ENCODE measurements at regions not wholly inside any gene's neighbourhood (a gene's known extent, or its start where the extent isn't known, plus 50 kb on each side); places are given as distances from the start of the nearest gene placed in this dataset.

DNA sequence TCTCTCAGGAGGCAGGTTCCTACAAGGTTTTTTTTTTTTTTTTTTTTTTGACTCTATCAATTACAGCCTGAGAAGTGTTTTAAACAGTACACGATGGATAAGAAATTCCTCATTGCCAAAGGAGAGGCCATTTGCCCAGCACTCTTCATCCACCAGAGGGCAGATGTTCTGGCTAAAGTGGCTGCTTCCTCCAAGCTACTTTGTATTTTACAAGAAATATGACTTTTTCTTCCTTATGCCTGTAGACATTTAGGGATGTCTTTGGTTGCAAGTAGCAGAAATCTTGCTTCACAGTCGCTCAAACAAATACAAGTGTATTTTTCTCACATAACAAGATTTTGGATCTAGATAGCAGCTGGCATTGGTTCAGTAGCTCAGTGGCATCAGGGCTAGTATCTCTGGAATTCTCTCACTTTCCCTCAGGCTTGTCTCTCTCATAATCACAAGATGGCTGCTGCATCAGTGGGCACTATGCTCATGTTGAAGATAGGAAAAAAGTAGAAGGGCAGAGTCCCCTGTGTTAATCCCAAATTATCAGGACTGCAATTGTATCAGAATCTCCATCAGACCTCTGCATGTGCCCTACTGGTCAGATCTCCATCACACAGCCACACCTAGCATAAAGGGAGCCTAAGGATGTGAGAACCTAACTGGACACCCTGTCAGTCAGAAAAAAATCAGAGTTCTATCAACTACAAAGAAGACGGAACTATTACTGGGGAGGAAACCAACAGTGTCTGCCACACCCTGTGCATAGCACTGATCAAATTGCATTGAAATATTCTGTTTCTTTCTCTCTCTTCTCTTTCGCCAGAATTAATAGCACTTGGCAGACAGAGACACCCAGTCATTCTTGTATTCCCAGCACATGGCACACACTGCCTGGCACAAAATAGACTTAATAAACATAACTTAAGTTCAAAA is 138.9 kb upstream of the COL8A1 start:
- no peak for DNase-seq

DNA sequence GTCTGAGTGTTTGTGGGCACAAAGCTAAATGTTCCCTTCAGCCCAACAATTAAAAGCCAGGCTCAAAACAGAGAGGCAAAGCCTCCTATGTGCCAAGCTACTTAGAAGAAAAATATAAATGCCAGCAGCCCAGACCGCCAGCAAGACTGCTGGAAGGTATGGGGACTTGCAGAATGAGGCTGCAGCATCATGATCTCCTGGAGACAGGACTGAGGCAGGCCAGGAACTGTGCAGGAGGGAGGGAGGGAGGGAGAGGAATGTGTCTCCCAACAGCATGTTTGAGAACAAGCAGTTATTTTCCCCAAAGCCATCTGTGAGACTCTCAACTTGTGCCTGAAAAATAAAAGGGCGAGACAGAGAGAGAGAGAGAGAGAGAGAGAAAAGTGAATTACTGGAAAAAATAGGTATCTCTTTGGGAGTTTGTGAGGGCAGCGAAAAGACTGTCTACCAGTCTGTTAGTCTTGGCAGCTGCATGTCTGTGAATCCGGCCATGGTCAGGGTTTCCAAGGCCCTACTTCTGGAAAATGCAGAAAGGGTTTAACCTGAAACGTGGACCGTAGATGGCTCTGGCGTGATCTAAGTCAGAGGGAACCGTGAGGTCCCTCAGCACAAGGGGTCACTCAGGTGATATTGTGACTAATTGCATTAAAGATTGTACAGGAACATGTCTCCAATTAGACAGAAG is 139.7 kb upstream of the COL8A1 start:
- no peak for DNase-seq

DNA sequence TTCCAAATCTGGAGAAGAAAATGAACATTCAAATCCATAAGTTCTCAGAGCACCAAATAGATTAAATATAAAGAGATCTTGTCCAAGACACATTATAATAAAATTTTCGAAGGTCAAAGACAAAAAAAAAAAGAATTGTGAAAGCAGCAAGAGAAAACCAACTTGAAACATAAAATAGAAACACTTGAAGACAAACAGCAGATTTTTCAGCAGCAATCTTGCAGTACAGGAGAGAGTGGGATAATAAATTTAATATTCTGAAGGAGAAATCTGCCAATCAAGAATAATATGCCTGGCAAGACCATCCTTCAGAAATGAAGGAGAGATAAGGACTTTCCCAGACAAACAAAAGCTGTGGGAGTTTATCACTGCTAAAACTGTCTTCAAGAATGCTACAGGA is 150.5 kb upstream of the COL8A1 start:
- DNase-seq = no peak

DNA sequence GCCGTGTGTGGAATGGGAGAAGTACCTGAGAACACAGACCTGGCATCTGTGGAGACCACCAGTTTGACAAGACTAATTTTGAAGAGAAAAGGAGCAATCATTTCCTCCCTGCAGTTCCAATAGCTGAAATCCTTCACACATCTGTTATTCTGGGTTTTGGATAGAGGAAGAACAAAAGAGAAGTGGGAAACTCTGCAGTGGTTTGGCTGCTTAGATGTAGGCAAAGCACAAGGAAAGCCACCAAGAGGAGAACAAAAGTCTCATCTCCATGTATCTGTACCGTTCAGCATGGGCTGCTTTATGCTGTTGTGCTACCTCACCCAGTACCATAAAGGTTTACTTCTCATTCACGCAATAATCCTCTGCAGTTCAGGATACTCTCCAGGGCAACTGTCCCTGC is 153.1 kb upstream of the COL8A1 start:
- DNase-seq = no peak

DNA sequence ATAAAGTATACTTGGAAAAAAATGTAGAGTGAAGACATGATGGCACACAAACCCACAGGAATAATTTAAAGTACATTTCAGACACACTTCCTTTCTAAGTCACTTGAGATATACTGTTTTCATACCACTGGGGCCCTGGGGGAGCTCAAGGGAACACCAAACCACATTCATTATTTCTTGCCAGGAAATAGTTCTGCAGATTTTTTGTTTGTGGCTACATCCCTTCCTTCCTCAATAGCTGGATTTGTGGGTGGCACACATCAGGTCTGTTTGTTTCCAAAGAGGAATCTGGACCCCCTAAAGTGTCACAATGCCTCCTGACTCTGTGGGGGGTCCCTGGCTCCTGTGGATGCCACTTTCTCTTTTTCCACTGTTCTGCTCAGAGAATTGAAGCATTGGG is 153.5 kb upstream of the COL8A1 start:
- no peak for DNase-seq

DNA sequence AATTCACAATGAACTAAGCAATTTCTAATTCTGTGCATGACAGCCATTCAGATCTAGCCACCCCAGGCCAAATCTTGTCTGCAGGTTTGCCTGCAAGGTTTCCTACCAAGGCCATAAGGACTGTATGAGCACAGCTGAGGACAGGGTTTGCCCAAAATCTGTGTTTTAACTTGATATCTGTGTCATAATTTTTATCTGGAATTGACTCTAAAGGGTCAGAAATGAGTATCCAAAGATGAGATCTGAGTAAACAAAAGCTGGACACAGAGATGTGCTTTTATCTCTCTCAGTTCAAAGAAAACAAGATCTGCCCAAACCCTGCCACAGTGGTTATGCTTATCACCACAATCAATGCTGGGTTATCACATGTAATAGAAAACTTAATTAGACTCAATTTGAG is 154.6 kb upstream of the COL8A1 start:
- DNase-seq = no peak

DNA sequence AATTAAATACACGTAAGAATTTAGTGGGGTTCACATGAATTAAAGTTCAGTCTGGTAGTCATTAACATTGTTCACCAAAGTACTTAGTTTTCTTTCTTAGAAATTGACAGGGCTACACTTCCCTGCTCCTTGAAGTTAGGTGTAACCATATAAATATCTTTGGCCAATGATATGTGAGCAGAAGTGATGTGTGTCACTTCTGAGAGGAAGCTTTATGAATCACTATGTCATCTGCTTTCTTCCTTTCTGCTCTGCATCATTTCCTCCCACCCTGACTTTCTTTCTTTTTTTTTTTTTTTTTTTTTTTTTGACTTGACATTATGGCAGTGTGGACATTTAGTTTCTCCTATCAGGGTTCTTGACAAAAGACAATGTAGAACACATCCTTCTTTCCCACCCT is 156.2 kb upstream of the COL8A1 start:
- DNase-seq = no peak

DNA sequence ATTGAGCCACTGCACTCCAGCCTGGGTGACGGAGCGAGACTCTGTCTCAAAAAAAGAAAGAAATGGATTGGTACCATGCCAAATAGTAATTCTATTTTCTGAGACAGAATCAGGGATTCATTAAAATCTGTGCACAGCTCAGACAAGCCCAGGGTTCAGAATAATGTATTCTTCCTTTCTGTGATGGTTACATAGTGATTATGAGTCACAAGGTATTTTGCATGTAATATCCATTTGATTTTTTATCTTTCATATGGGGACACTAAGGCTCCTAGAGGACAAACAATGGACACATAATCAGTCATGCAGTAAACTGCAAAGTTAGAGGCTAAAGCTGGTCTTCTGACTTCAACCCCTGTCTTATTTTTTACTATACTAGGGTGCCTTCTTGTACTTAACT is 156.8 kb upstream of the COL8A1 start:
- no peak for DNase-seq

DNA sequence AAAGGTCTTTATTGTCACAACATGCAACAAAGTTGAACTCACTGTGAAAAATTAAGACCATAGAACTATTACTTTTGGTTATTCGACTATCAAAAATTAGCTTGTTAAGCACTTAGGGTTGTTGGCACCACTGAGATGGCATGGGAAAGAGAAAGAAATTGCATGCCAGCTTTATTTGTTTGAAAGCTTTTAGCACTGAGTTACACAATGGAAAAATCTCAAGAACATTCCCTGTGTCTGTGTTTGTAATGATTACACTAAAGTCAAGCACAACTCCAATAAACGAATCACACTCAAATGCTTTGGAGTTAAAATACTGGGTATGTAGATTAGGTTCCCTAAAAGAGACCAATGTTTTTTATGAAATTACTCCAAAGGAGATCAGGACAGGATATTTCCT is 158.6 kb upstream of the COL8A1 start:
- no peak for DNase-seq

DNA sequence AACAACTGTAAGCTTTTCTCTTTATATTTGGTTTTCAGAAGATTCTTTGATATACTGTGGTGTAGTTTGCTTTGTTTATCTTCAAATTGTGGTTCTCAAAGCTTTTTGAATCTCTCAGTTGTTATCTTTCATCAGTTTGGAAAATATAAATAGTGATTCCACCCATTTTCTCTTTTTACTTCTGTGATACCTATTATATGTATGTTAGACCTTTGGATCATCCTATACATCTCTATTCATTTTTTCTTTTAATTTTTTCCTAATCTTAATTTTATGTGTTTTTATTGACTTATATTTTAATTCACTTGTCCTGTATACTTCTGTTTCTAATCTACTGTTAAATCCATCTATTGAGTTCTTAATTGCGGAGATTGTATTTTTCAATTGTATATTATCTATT is 160.7 kb upstream of the COL8A1 start:
- DNase-seq = no peak

DNA sequence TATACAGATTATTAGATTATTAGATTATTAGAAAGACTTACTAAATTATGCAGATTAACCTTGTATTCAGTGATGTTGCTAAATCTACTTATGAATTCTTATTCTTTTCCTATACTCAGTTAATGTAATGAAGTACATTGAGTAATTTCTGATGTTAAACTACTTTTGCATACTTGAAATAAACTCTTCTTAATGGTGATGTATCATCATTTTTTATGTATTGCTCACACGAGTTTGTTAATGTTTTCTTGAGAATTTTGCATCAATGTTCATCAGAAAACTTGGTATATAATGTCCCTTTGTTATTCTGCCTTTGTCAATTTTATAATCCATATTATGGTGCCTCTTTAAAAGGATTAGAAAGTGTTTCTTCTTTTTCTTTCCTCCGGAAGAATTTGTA is 163.2 kb upstream of the COL8A1 start:
- no peak for DNase-seq

DNA sequence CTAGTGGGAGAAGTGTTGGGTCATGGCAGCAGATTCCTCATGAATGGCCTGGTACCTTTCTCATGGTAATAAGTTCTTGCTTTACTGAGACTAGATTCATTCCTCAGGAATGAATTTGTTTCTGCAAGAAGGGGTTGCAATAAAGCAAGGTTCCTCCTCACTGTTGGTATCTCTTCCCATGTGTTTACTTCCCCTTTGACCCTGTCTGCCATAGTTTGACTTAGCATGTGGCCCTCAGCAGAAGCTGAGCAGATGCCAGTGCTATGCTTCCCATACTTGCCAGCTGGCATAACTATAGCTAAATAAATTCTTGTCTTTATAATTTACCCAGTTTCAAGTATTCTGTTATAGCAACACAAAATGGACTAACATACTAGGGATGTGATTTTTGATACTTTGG is 163.6 kb upstream of the COL8A1 start:
- DNase-seq = no peak

DNA sequence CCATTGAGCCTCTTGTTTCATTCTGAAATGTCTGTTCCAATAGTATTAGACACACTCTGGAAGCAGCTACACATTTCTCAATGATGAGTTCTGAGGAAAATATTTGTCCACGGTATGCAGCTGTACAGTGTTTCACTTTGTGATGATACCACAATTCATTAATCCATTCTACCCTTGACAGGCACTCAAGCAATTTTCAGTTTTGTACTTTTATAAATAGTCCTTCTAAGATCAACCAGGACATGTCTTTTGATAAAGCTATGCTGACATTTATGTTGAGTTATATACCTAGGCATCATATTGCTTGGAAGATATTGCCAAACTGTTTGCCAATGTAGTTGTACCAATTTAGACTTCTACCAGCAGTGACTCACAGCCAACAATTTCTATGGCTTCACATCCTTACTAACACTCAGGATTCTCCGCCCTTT is 165.1 kb upstream of the COL8A1 start:
- no peak for DNase-seq

DNA sequence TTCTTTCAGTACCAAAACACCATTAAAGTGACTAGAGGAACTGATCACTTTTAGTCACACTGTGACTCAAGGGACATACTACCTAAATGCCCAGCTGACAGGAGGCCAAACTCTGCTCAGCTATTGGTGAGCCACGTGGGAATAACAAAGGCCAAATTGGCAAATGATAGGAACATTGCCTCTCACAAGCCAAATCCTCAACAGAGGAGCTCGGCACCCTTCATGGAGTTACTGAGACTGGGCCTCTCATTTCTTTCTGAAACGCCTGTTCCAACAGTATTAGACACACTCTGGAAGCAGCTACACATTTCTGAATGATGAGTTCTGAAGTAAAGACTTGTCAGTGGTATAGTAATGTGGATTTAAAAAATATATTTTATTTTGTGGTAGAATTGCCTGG is 166.0 kb upstream of the COL8A1 start:
- DNase-seq = no peak

DNA sequence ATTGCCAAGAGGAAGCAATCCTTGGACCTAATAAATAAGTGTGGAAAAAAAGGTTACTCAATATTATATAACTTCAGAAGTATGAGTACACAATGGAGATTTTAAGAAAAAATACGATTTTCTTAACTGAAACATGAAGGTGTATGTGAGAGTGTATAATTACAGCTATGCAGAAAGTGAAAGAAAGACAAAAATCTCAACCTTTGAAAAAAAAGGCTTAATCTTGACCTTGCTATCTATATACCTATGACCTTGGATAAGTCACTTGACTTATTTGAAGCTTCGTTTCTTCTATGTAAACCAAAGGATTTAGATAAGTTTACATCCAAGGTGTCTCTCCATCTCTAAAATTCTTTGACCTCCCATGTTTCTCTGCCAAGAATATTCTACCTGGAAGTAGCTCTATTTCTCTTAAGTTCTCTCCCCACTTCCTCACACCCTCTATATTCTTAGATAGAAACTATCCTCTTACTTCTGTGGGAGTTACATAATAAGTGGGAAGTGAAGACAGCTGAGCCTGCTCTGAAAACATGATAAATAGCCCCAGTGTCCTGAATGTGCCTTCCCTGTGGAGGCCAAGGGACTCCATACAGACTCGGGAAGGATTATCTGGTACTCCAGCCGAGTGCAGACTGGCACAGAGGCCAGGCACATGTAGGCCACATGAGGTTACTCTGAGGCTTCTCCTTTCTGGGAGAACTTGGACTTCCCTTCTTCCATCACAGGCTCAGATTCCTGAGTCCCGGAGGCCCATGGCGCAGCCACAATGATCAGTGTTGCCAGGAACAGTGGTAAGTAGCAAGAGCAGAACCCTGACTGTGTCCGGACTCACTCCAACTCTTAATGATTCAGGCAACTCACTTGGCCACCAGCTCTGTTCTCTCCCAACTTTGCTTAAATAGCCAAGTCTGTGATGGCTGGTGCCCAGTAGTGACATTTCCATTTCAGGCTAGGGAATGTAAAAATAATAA is 166.8 kb upstream of the COL8A1 start:
- no peak for DNase-seq

DNA sequence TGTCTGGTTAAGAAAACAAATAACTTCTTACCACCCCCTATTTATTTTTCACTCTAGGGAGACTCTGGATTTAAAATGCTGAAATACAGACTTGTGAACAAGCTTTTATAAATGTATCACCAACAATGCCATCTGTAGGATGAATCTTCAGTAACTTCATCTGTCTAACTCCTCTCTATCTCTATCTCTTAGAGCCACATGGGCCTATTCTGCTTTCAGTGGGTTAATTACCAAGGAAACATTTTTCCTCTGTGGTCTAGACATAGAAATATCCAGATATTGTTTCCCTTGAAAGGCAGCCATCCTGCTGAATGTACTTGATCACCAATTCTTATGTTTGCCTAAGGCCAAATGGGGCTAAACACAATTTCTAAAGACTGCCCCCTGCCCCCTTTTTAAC is 167.6 kb upstream of the COL8A1 start:
- DNase-seq = no peak

DNA sequence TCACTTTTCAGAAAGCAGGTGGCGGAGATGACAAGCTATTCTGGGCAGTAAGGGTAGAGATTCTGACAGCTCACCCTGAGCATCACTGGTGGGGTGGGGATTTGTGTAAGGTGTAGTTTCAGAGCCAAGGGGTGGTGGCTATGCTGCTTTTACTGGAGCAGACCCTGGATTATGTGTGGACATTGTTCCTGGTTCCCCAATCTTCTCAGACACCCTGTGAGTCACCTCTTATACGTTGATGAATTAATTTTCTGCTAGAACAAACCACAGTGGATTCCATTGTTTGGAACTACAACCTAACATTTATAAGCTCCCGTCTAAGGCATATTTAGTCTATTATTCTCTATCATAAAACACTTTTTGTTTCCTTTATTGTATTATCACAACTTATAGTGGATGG is 169.5 kb upstream of the COL8A1 start:
- DNase-seq = no peak

DNA sequence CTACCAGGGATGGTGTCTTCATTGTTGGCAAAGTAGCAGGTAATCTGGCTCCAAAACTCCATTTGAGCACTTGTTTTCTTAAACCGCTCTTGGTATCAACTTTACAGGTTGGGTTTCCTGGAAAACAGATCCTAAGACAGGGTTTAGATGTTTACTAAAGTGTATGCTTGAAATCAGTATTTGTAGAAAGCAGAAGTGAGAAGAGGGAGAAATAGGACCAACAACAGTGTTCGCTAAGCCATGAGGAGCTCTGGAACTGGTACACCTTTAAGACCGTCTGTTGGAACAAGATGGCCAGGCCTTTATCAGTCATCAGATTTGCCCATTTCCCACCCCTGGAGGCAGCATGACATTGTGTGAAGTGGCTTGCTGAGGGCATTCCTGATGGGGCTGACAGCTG is 171.0 kb upstream of the COL8A1 start:
- DNase-seq = no peak

DNA sequence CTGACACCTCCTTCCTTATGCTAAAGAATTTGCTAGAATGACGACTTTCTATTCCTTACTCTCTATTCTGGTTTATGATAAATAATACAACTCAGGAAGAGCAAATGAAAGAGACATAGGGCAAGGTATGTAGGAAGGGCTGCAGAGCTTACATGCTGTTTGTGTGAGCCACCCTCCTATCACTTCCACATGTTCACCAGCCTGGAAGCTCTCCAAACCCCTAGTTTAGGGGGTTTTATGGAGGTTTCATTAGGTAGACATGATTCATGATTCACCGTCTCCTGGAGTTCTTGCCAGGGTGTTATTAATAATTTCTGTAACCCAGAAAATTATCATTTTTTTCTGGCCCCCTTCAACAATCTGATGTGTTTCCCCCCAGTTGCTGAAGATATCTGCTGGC is 172.1 kb upstream of the COL8A1 start:
- DNase-seq = no peak

DNA sequence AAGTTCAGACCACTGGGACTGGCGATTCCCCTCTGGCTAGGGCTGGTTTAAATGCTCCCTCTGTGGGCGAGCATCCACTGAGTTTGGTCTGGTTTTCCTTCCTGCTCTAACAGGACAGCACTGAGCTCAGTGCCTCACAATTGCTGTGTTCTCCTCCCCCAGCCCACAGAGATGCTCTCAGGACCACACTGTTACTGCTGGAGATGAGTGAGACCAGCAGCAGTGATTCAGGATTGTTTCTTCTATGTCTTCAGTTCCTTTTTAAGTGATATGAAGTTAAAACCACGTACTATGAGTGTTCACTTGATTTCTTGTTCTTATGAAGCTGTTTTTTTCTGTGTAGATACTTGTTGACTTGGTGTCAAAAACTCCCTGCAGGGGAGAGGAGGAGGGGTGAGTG is 180.4 kb upstream of the COL8A1 start:
- DNase-seq = no peak

DNA sequence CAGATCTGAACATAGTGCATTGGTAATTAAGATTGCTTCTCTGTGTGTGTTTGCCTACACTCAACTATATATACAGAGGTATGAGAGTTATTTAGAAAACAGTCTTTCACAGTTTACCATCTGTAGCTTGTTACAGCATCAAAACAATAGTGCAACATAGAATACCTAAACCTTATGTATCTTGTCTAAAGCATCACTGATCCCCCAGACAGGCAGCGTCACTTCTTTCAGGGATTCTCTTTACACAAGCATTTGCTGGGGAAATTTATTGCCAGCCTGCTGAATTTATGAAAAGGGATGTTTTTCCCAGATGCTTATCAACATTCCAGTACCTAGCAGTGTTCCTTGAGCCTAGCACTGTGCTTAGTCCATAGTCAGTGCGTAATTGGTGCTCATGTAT is 195.8 kb upstream of the COL8A1 start:
- no peak for DNase-seq

DNA sequence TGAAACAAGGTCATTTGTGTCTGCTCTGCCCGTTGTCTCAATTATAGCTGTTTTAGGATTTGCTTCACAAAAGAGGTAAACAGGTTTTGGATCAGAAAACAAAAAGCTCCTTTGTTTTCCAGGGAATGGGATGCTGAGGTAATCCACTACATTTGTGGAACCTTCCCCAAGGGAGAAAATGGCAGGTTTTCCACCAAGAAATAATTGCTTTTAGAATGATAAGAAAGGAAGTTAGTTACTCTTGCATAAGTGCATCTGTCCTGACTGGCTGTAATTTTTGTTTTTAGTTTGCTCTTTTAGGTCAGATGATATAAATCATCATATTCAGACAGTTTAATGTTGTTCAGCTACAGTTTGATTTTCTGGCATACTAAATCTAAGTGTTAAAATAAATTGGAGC is 198.5 kb upstream of the COL8A1 start:
- DNase-seq = no peak

DNA sequence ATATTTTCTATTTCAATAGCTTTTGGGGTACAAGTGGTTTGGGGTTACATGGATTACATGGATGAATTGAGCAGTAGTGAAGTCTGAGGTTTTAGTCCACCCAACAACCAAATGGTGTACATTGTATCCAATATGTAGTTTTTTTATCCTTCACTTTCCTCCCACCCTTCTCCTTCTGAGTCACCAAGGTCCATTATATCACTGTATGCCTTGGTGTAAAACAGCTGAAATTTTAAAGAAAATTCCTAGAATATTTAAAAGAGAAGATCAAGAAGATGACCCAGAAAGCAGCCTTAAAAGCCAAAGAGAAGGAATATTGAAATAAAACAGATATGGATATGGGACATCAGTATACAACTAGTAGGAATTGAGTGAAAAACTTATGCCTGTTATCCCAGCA is 204.2 kb upstream of the COL8A1 start:
- no peak for DNase-seq
